ENCODE measurements at regions not wholly inside any gene's neighbourhood (a gene's known extent, or its start where the extent isn't known, plus 50 kb on each side); places are given as distances from the start of the nearest gene placed in this dataset.
"Not testable (repeated sequence)": the region's sequence is repeated elsewhere in the genome, so short reads cannot be mapped to it uniquely, and the experiment has no call there.

DNA sequence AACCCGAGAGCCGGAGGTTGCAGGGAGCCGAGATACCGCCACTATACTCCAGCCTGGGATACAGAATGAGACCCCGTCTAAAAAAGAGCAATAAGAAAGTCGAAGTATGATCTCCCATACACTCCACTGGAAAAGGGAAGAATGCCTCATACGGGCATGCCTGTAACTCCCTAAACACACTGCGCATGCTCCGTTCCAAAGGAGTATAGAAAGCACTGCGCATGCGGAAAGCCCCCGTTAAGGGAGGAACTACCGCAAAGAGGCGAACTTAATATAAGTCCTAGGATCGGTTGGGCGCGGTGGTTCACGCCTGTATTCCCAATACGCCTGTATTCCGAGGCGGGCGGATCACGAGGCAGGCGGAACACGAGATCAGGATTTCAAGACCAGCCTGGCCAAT is 313.1 kb upstream of the ERCC4 start:
- no peak overlapping the region for H3K9ac ChIP-seq (ENCODE audit: low read depth, low read length)
- no peak overlapping the region for H3K4me2 ChIP-seq (ENCODE audit: low read length)
- no peaks in the 10 kb centered on the region for H3K9me3 ChIP-seq (replicated peaks; ENCODE audit: low read length)
- H3K36me3 ChIP-seq (ENCODE audit: insufficient read depth, low read length): no peaks in the 10 kb centered on the region
- H3K4me1 ChIP-seq (ENCODE audit: control insufficient read depth, insufficient read depth, low read length): no peaks in the 10 kb centered on the region
- H3K4me3 ChIP-seq (ENCODE audit: low read length): no peak overlapping the region
- no peaks in the 10 kb centered on the region for H3K27me3 ChIP-seq (ENCODE audit: control insufficient read depth, insufficient read depth, low read length)

DNA sequence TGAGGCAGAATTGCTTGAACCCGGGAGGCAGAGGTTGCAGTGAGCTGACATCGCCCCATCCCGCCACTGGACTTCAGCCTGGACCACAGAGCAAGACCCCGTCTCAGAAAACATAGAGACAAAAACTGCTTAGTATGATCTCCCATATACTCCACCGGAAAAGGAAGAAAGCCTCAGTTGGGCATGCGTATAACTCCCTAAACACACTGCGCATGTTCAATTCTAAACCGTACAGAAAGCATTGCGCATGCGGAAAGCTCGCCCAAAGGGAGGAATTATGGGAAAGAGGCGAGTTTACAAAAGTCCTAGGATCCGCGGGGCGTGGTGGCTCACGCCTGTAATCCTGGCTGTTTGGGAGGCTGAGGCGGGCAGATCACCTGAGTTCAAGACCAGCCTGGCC is 312.7 kb upstream of the ERCC4 start:
- Histone ChIP-seq H3K9ac (ENCODE audit: low read depth, low read length) (no peak overlapping the region), H3K4me3 (ENCODE audit: low read length) (no peak overlapping the region), H3K36me3 (ENCODE audit: insufficient read depth, low read length) (no peaks in the 10 kb centered on the region), H3K4me2 (ENCODE audit: low read length) (no peak overlapping the region), H3K4me1 (ENCODE audit: control insufficient read depth, insufficient read depth, low read length) (no peaks in the 10 kb centered on the region), H3K27me3 (ENCODE audit: control insufficient read depth, insufficient read depth, low read length) (no peaks in the 10 kb centered on the region), H3K9me3 (replicated peaks; ENCODE audit: low read length) (no peaks in the 10 kb centered on the region)

DNA sequence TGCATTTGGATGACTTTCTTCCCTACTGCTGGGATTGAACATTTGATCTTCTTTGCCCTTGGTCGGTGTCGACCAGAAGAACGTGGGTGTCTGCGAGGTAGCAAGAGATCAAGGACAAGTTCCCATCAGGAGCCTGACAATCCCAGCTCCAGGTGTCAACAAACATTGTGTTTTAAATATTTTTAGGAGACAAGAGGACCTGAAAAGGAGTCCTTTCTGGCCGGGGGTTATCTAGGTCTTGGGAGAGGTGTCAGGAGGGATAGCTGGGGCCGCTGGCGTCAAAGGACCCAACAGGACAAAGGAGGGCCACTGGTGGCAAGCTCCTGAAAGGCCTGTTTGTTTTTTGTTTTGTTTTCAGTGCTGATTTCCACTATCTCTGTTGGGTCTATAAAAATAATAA is 308.4 kb upstream of the ERCC4 start:
- Histone ChIP-seq H3K27me3 (ENCODE audit: control insufficient read depth, insufficient read depth, low read length) (no peaks in the 10 kb centered on the region), H3K36me3 (ENCODE audit: insufficient read depth, low read length) (no peaks in the 10 kb centered on the region), H3K4me2 (ENCODE audit: low read length) (no peak overlapping the region), H3K4me3 (ENCODE audit: low read length) (no peak overlapping the region), H3K9ac (ENCODE audit: low read depth, low read length) (no peak overlapping the region), H3K9me3 (replicated peaks; ENCODE audit: low read length) (no peaks in the 10 kb centered on the region), H3K4me1 (ENCODE audit: control insufficient read depth, insufficient read depth, low read length) (no peaks in the 10 kb centered on the region)

DNA sequence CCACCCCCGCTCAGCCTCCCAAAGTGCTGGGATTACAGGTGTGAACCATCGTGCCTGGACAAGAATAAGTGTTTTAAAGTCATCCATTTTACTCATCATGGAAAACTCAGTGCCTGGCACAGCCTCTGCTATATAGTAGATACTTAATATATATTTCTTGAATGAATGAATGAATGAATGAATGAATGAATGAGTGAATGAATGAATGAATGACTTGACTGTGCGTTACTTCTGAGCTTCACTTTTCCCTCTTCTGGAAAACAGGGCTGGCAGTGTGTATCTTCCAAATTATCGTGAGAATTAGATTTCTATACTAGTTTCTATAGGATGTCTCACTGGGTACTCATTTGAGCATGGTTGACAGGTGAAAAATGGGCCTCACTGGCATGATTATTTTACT is 307.3 kb upstream of the ERCC4 start:
- H3K9ac ChIP-seq (ENCODE audit: low read depth, low read length): no peak overlapping the region
- no peaks in the 10 kb centered on the region for H3K36me3 ChIP-seq (ENCODE audit: insufficient read depth, low read length)
- H3K4me3 ChIP-seq (ENCODE audit: low read length): no peak overlapping the region
- no peaks in the 10 kb centered on the region for H3K9me3 ChIP-seq (replicated peaks; ENCODE audit: low read length)
- H3K4me1 ChIP-seq (ENCODE audit: control insufficient read depth, insufficient read depth, low read length): no peaks in the 10 kb centered on the region
- H3K27me3 ChIP-seq (ENCODE audit: control insufficient read depth, insufficient read depth, low read length): no peaks in the 10 kb centered on the region
- H3K4me2 ChIP-seq (ENCODE audit: low read length): no peak overlapping the region

DNA sequence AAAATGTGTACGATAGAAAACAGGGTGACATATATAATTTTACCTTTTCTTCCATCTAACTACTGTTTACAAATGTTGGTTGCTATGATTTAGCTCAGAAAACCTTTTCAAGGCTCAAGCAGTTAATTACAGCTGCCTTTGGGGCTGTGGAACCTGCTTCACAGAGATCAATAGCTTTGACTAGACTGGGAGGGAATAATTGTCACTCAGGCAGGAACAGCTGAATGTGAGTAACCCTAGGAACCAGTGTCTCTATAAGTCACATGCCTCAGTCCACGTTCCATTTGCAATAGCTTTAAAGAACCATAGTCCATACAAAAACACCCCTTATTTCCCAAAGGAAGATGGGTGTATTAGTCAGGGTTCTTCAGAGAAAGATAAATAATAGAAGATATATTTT is 306.8 kb upstream of the ERCC4 start:
- Histone ChIP-seq H3K4me2 (ENCODE audit: low read length) (no peak overlapping the region), H3K4me1 (ENCODE audit: control insufficient read depth, insufficient read depth, low read length) (no peaks in the 10 kb centered on the region), H3K9me3 (replicated peaks; ENCODE audit: low read length) (no peaks in the 10 kb centered on the region), H3K9ac (ENCODE audit: low read depth, low read length) (no peak overlapping the region), H3K4me3 (ENCODE audit: low read length) (no peak overlapping the region), H3K27me3 (ENCODE audit: control insufficient read depth, insufficient read depth, low read length) (no peaks in the 10 kb centered on the region), H3K36me3 (ENCODE audit: insufficient read depth, low read length) (no peaks in the 10 kb centered on the region)

DNA sequence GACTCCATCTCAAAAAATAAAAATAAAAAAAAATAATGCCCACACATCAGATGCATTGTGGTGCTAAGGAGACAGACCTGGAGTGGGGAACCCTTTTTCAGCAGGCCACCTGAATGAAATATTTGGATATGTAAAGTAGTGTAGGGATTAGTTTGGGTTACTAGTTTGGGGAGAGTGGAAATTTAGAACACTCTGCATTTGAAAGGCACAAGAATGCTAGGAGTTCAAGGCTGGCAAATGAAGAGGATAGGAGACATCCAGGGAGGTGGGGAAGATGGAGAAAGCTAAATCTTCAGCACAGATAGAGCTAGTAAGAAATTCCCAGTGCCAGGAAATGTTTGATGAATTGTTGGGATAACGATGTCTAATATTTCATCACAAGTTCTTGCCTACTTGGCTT is 298.3 kb upstream of the ERCC4 start:
- Histone ChIP-seq H3K4me2 (ENCODE audit: low read length) (no peak overlapping the region), H3K4me1 (ENCODE audit: control insufficient read depth, insufficient read depth, low read length) (no peaks in the 10 kb centered on the region), H3K9ac (ENCODE audit: low read depth, low read length) (no peak overlapping the region), H3K4me3 (ENCODE audit: low read length) (no peak overlapping the region), H3K9me3 (replicated peaks; ENCODE audit: low read length) (no peaks in the 10 kb centered on the region), H3K27me3 (ENCODE audit: control insufficient read depth, insufficient read depth, low read length) (peaks cover 6% of the 10 kb centered on the region), H3K36me3 (ENCODE audit: insufficient read depth, low read length) (no peaks in the 10 kb centered on the region)

DNA sequence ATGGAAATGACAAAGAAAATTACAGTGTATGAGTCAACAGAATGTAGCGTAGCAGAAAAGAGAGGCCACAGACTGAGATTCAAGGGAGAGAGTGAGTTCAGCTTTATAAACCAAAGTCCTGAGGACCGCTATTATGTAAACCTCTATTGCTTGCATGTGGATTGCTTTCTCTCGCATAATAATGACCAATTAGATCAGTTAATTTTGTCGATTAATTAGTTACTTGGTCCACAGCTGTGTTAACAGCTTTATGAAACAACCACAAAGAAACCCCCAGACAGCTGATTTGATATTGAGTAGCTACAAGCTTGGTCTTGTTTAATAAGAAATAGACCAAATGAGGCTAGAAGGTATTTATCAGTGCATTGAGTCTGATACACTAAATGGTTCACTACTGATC is 291.8 kb upstream of the ERCC4 start:
- Histone ChIP-seq H3K4me2 (ENCODE audit: low read length) (no peak overlapping the region), H3K4me3 (ENCODE audit: low read length) (no peak overlapping the region), H3K27me3 (ENCODE audit: control insufficient read depth, insufficient read depth, low read length) (no peaks in the 10 kb centered on the region), H3K9me3 (replicated peaks; ENCODE audit: low read length) (no peaks in the 10 kb centered on the region), H3K4me1 (ENCODE audit: control insufficient read depth, insufficient read depth, low read length) (no peaks in the 10 kb centered on the region), H3K36me3 (ENCODE audit: insufficient read depth, low read length) (no peaks in the 10 kb centered on the region), H3K9ac (ENCODE audit: low read depth, low read length) (no peak overlapping the region)

DNA sequence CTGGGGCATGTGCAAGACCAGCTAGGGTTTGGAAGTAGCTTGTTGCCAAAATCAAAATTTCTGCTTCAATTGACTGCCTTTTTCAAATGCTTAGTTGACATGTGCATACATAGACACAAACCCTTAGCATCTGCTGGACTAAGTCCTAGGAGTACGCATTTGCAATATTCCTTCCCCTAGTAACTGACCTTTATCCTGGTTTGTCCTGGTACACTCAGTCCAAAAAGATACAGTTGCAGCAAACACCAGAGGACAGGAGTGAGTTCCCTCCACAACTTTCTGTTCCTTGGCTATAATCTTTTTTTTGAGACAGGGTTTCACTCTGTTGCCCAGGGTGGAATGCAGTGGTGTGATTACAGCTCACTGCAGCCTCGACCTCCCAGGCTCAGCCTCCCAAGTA is 290.2 kb upstream of the ERCC4 start:
- Histone ChIP-seq H3K9ac (ENCODE audit: low read depth, low read length) (no peak overlapping the region), H3K4me3 (ENCODE audit: low read length) (no peak overlapping the region), H3K27me3 (ENCODE audit: control insufficient read depth, insufficient read depth, low read length) (no peaks in the 10 kb centered on the region), H3K36me3 (ENCODE audit: insufficient read depth, low read length) (no peaks in the 10 kb centered on the region), H3K4me2 (ENCODE audit: low read length) (no peak overlapping the region), H3K4me1 (ENCODE audit: control insufficient read depth, insufficient read depth, low read length) (no peaks in the 10 kb centered on the region), H3K9me3 (replicated peaks; ENCODE audit: low read length) (no peaks in the 10 kb centered on the region)

DNA sequence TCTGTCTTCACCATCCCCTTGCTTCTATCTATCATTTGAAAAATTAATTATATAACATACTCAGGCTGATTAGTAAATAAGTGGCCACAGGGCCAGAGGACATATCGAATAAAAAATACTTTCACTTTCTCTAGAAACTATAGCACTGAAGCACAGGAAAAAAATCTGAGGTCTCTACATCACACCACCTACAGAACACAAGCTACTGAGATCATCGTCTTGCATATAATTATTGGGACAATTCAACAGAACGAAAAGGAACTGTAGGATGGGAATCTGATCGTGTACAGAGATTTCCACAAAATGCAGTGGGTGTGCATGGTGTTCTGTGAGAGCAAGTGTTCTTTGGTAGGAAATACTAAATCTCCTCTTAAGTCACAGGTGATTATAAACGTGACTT is 289.6 kb upstream of the ERCC4 start:
- H3K27me3 ChIP-seq (ENCODE audit: control insufficient read depth, insufficient read depth, low read length): no peaks in the 10 kb centered on the region
- H3K9me3 ChIP-seq (replicated peaks; ENCODE audit: low read length): no peaks in the 10 kb centered on the region
- H3K4me3 ChIP-seq (ENCODE audit: low read length): no peak overlapping the region
- no peak overlapping the region for H3K9ac ChIP-seq (ENCODE audit: low read depth, low read length)
- H3K4me2 ChIP-seq (ENCODE audit: low read length): no peak overlapping the region
- H3K36me3 ChIP-seq (ENCODE audit: insufficient read depth, low read length): no peaks in the 10 kb centered on the region
- H3K4me1 ChIP-seq (ENCODE audit: control insufficient read depth, insufficient read depth, low read length): no peaks in the 10 kb centered on the region

DNA sequence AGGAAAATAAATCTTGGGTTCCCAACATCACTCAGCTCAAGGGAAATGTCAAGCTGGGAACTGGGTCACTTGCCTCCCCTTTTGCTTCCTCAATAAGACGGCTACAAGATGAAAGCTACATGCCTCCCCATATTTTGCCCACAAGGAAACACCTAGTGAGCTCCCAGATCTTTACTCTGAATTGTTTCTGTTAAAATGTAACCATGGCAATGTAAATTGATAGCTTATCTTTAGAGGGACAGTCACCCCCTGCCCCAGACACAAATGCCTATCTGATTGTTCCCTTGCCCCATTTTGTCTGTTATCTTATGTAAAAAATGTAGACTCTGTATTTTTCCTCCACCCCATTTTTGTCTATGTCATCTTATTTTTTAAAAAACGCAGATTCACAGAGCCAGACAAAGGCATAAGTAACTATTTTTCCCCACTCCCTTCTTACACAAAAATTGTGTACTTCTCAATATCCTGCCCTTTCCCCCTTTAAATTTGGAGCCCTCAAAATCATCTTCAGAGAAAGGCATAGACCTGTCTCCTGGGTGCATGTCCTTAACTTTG is 288.7 kb upstream of the ERCC4 start:
- H3K4me1 ChIP-seq (ENCODE audit: control insufficient read depth, insufficient read depth, low read length): no peaks in the 10 kb centered on the region
- no peaks in the 10 kb centered on the region for H3K36me3 ChIP-seq (ENCODE audit: insufficient read depth, low read length)
- no peaks in the 10 kb centered on the region for H3K9me3 ChIP-seq (replicated peaks; ENCODE audit: low read length)
- no peak overlapping the region for H3K4me2 ChIP-seq (ENCODE audit: low read length)
- H3K4me3 ChIP-seq (ENCODE audit: low read length): no peak overlapping the region
- no peaks in the 10 kb centered on the region for H3K27me3 ChIP-seq (ENCODE audit: control insufficient read depth, insufficient read depth, low read length)
- H3K9ac ChIP-seq (ENCODE audit: low read depth, low read length): no peak overlapping the region

DNA sequence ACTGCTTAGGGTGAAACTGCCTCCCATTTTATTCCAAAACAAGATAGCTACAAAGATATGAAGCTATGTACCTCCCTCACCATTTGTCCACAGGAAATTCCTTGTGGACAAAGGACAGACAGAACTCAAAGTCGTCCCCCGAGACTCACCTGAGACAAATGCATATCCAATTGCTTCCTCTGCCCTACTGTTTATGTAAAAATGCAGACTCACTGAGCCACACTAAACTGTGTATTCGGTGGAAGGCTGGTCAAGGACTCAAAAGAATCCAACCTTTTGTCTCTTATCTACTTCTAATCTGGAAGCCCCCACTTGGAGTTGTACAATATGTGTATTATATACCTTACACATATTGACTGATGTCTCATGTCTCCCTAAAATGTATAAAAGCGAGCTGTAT is 288.0 kb upstream of the ERCC4 start:
- Histone ChIP-seq H3K9me3 (replicated peaks; ENCODE audit: low read length) (no peaks in the 10 kb centered on the region), H3K4me1 (ENCODE audit: control insufficient read depth, insufficient read depth, low read length) (no peaks in the 10 kb centered on the region), H3K9ac (ENCODE audit: low read depth, low read length) (no peak overlapping the region), H3K4me3 (ENCODE audit: low read length) (no peak overlapping the region), H3K4me2 (ENCODE audit: low read length) (no peak overlapping the region), H3K36me3 (ENCODE audit: insufficient read depth, low read length) (no peaks in the 10 kb centered on the region), H3K27me3 (ENCODE audit: control insufficient read depth, insufficient read depth, low read length) (no peaks in the 10 kb centered on the region)

DNA sequence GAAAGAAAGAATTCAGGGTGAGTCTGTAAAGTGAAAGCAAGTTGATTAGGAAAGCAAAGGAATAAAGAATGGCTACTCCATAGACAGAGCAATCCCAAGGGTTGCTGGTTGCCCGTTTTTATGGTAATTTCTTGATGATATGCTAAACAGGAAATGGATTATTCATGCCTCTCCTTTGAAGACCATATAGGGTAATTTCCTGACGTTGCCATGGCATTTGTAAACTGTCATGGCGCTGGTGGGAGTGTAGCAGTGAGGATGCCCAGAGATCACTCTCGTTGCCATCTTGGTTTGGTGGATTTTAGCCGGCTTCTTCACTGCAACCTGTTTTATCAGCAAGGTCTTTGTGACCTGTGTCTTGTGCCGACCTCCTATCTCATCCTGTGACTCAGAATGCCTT is 287.4 kb upstream of the ERCC4 start:
- not testable (repeated sequence) for H3K4me2 ChIP-seq (ENCODE audit: low read length); H3K27me3 ChIP-seq (ENCODE audit: control insufficient read depth, insufficient read depth, low read length); H3K36me3 ChIP-seq (ENCODE audit: insufficient read depth, low read length); H3K4me1 ChIP-seq (ENCODE audit: control insufficient read depth, insufficient read depth, low read length); H3K9ac ChIP-seq (ENCODE audit: low read depth, low read length); H3K9me3 ChIP-seq (replicated peaks; ENCODE audit: low read length); H3K4me3 ChIP-seq (ENCODE audit: low read length)
